ENCODE measurements at regions not wholly inside any gene's neighbourhood (a gene's known extent, or its start where the extent isn't known, plus 50 kb on each side); places are given as distances from the start of the nearest gene placed in this dataset.

GRCh38 chr9:14007190-14007769, 306.7 kb downstream of the NFIB start:
- H3K79me2 ChIP-seq (ENCODE audit: low read depth), result no peaks in the 10 kb centered on the region

GRCh38 chr9:14006386-14007187, 307.4 kb downstream of the NFIB start:
- Histone ChIP-seq H3K4me1 (peaks cover 4% of the 10 kb centered on the region), H3F3A (ENCODE audit: low read depth) (no peaks in the 10 kb centered on the region), H3K4me3 (no peak overlapping the region), H3K9me3 (ENCODE audit: low read depth) (no peaks in the 10 kb centered on the region), H3K27ac (no peak overlapping the region), H3K27me3 (no peaks in the 10 kb centered on the region), H4K20me1 (ENCODE audit: low read depth) (no peaks in the 10 kb centered on the region), H3K4me2 (no peak overlapping the region), H3K9ac (no peak overlapping the region), H3K79me2 (ENCODE audit: low read depth) (no peaks in the 10 kb centered on the region), H3K36me3 (no peaks in the 10 kb centered on the region), H2AFZ (replicated peaks) (no peak overlapping the region)
- TF ChIP-seq EZH2 (IDR thresholded peaks at IDR 0.05) (no peak), EZH2phosphoT487 (IDR thresholded peaks at IDR 0.05) (no peak), CTCF (IDR thresholded peaks at IDR 0.05) (no peak)
- peak; percentile 62 for DNase-seq (ENCODE audit: low spot score)
- Mint-ChIP-seq H3K27ac (peak overlapping the region; percentile 30), H3K4me1 (peaks cover 5% of the 10 kb centered on the region), H3K4me3 (peak overlapping the region; percentile 28), H3K9me3 (peaks cover 5% of the 10 kb centered on the region), H3K27me3 (ENCODE audit: insufficient read depth, low read depth) (peaks cover 5% of the 10 kb centered on the region), H3K36me3 (no peaks in the 10 kb centered on the region)

More at GRCh38 chr9:14007190-14007769, 306.7 kb downstream of the NFIB start:
- Histone ChIP-seq H3K9ac (no peak overlapping the region), H3K27me3 (no peaks in the 10 kb centered on the region), H3K4me3 (no peak overlapping the region), H3K9me3 (ENCODE audit: low read depth) (no peaks in the 10 kb centered on the region), H3K4me1 (peaks cover 4% of the 10 kb centered on the region), H3K36me3 (no peaks in the 10 kb centered on the region), H4K20me1 (ENCODE audit: low read depth) (no peaks in the 10 kb centered on the region), H2AFZ (replicated peaks) (no peak overlapping the region), H3K4me2 (no peak overlapping the region), H3F3A (ENCODE audit: low read depth) (no peaks in the 10 kb centered on the region), H3K27ac (no peak overlapping the region)
- peaks cover 5% of the 10 kb centered on the region for H3K4me1 Mint-ChIP-seq
- H3K27ac Mint-ChIP-seq, result peak overlapping the region; percentile 30
- no peak overlapping the region for H3K4me3 Mint-ChIP-seq
- no peak for DNase-seq (ENCODE audit: low spot score)
- no peaks in the 10 kb centered on the region for H3K36me3 Mint-ChIP-seq
- peaks cover 5% of the 10 kb centered on the region for H3K27me3 Mint-ChIP-seq (ENCODE audit: insufficient read depth, low read depth)
- TF ChIP-seq CTCF (IDR thresholded peaks at IDR 0.05) (no peak), EZH2 (IDR thresholded peaks at IDR 0.05) (no peak), EZH2phosphoT487 (IDR thresholded peaks at IDR 0.05) (no peak)
- H3K9me3 Mint-ChIP-seq, result peaks cover 5% of the 10 kb centered on the region

- H3K36me3 ChIP-seq, result no peaks in the 10 kb centered on the region
- H3K27ac Mint-ChIP-seq, result no peak overlapping the region
- no peaks in the 10 kb centered on the region for H3F3A ChIP-seq (ENCODE audit: low read depth)
- peaks cover 5% of the 10 kb centered on the region for H3K4me1 Mint-ChIP-seq
- no peak overlapping the region for H2AFZ ChIP-seq (replicated peaks)
- no peak overlapping the region for H3K4me2 ChIP-seq
- H3K27me3 ChIP-seq, result no peaks in the 10 kb centered on the region
- DNase-seq (ENCODE audit: low spot score), result no peak
- H3K79me2 ChIP-seq (ENCODE audit: low read depth), result no peaks in the 10 kb centered on the region
- H3K27me3 Mint-ChIP-seq (ENCODE audit: insufficient read depth, low read depth), result peaks cover 5% of the 10 kb centered on the region
- H3K4me3 ChIP-seq, result no peak overlapping the region
- H3K4me3 Mint-ChIP-seq, result no peak overlapping the region
- peaks cover 8% of the 10 kb centered on the region for H3K9me3 Mint-ChIP-seq
- no peak overlapping the region for H3K9ac ChIP-seq
- H3K27ac ChIP-seq, result no peak overlapping the region
- H3K9me3 ChIP-seq (ENCODE audit: low read depth), result no peaks in the 10 kb centered on the region
- H3K36me3 Mint-ChIP-seq, result no peaks in the 10 kb centered on the region
- TF ChIP-seq EZH2phosphoT487 (IDR thresholded peaks at IDR 0.05), result no peak
- TF ChIP-seq CTCF (IDR thresholded peaks at IDR 0.05), result no peak
- TF ChIP-seq EZH2 (IDR thresholded peaks at IDR 0.05), result no peak
- H4K20me1 ChIP-seq (ENCODE audit: low read depth), result no peaks in the 10 kb centered on the region
- peaks cover 4% of the 10 kb centered on the region for H3K4me1 ChIP-seq
These were observed 309.8 kb downstream of the NFIB start for GRCh38 chr9:14004110-14004509.
